Spleen (tissue), 11 donors: ENCODE measurements at regions not wholly inside any gene's neighbourhood (a gene's known extent, or its start where the extent isn't known, plus 50 kb on each side); places are given as distances from the start of the nearest gene placed in this dataset.
A peak's percentile ranks its signal among the peaks of the same experiment; 100 is the strongest.

Experiments
- DNase-seq: peaks from one replicate; pipeline ENCODE4 v3.0.0-alpha.2; 2020
- H3K27ac ChIP-seq, 8 donors: fragments of 200-600 bp; sonication (generic) in 7 of 8; 1 replicate in 4 of 8; 2 replicates in 4 of 8; pipeline versions ENCODE4 v1.5.0 to v1.8.0; 2016 to 2021; ENCODE audit warnings: inconsistent platforms in 4 of 8, mild to moderate bottlenecking in 4 of 8, moderate library complexity in 1 of 8
- H3K27me3 ChIP-seq, 7 donors: fragments of 200-600 bp; sonication (generic) in 6 of 7; replicated peaks in 1 of 7; 1 replicate in 4 of 7; 2 replicates in 3 of 7; pipeline versions ENCODE4 v1.5.0 to v1.8.0; 2016 to 2021; ENCODE audit warnings: inconsistent platforms in 3 of 7, mild to moderate bottlenecking in 1 of 7
- H3K36me3 ChIP-seq, 6 donors: fragments of 200-600 bp; sonication (generic) in 5 of 6; 1 replicate in 4 of 6; 2 replicates in 2 of 6; pipeline versions ENCODE4 v1.5.0 to v1.8.0; 2016 to 2021; ENCODE audit warnings: inconsistent platforms in 2 of 6
- H3K4me1 ChIP-seq, 6 donors: fragments of 200-600 bp; sonication (generic) in 5 of 6; 1 replicate in 3 of 6; 2 replicates in 3 of 6; pipeline versions ENCODE4 v1.5.0 to v1.8.0; 2016 to 2021; ENCODE audit warnings: inconsistent platforms in 3 of 6
- H3K4me3 ChIP-seq, 8 donors: fragments of 200-600 bp; sonication (generic) in 7 of 8; 1 replicate in 4 of 8; 2 replicates in 4 of 8; pipeline versions ENCODE4 v1.5.0 to v1.8.0; 2016 to 2021; ENCODE audit warnings: inconsistent platforms in 4 of 8, mild to moderate bottlenecking in 4 of 8, moderate library complexity in 2 of 8
- H3K9me3 ChIP-seq, 8 donors: fragments of 200-600 bp; sonication (generic) in 7 of 8; 1 replicate in 4 of 8; 2 replicates in 4 of 8; pipeline versions ENCODE4 v1.5.0 to v1.8.0; 2016 to 2021; ENCODE audit warnings: inconsistent platforms in 4 of 8
- CTCF ChIP-seq, 11 experiments: fragments of 200-600 bp in 7 of 11; fragments of 450-650 bp in 4 of 11; sonication (generic) in 4 of 11; IDR thresholded peaks in 8 of 11; conservative IDR thresholded peaks in 3 of 11; 1 replicate in 7 of 11; 2 replicates in 4 of 11; pipeline versions ENCODE4 v1.4.0 to v1.8.0; 2016 to 2021; ENCODE audit warnings: antibody characterized with exemption in 11 of 11, inconsistent platforms in 4 of 11, mild to moderate bottlenecking in 1 of 11
- POLR2A ChIP-seq, 3 donors: fragments of 450-650 bp; IDR thresholded peaks; one replicate each; pipeline ENCODE4 v1.5.1; 2017; ENCODE audit warnings: antibody characterized with exemption in 3 of 3, mild to moderate bottlenecking in 1 of 3
- POLR2AphosphoS5 ChIP-seq, 3 donors: sonication (generic); formaldehyde crosslinking; IDR thresholded peaks; one replicate each; pipeline ENCODE4 v1.5.1; 2017; ENCODE audit warnings: antibody characterized with exemption in 3 of 3
- WGBS, 5 donors: extraction: QIAGEN DNeasy Blood & Tissue Kit in 3 of 5; methylation state at CpG; one replicate each; pipeline versions ENCODE4 v1.1.5 to v1.1.7; 2013 to 2018; 5-methylcytosine and 5-hydroxymethylcytosine counted together
- intact Hi-C: fragments of 100-400 bp; cut with DNase I; formaldehyde crosslinking; loops from one replicate; pipeline ENCODE4 v1.15.0; 2023; ENCODE audit warnings: low total_unique reads
- donor health status: healthy with polysubstance abuse.
- donor health status: DM: no; HTN: no; CAD: no; lungs with moderate emphysema.
- donor health status: DM: no; HTN: no; CAD: no.
- donor health status: Bipolar disorder and iron deficiency.
- donor health status: healthy.
- donor health status: DM: no; HTN: no; CAD: no.
- donor health status: DM: yes; HTN: yes; CAD: no.

GRCh38 chr19:32039440-32039839 is 306.0 kb upstream of the ZNF507 start:
- WGBS, 5 donors, result 81 to 87% (median 82%) methylated on average over 13 of the region's 13 CpGs
- Histone ChIP-seq H3K27me3 (peaks cover 0 to 37% (median 7%) of the 10 kb centered on the region in 7 donors), H3K27ac (no peak overlapping the region), H3K9me3 (no peaks in the 10 kb centered on the region), H3K4me3 (no peak overlapping the region), H3K4me1 (peaks cover 0 to 8% (median 0%) of the 10 kb centered on the region in 6 donors), H3K36me3 (no peaks in the 10 kb centered on the region)
- no peak for TF ChIP-seq POLR2AphosphoS5 (IDR thresholded peaks at IDR 0.05)
- TF ChIP-seq CTCF (IDR thresholded peaks at IDR 0.05 in 8 of 11, conservative IDR thresholded peaks at IDR 0.05 in 3 of 11), result no peak
- no peak for TF ChIP-seq POLR2A (IDR thresholded peaks at IDR 0.05)
- DNase-seq, result no peak
- intact Hi-C loops, result no loop called here

GRCh38 chr19:32040236-32040635 is 305.2 kb upstream of the ZNF507 start:
- no peak for TF ChIP-seq POLR2A (IDR thresholded peaks at IDR 0.05)
- no peak for TF ChIP-seq CTCF (IDR thresholded peaks at IDR 0.05 in 8 of 11, conservative IDR thresholded peaks at IDR 0.05 in 3 of 11)
- no peak for TF ChIP-seq POLR2AphosphoS5 (IDR thresholded peaks at IDR 0.05)
- WGBS, 5 donors, result 81 to 86% (median 82%) methylated on average over 5 of the region's 5 CpGs
- Histone ChIP-seq H3K27ac (no peak overlapping the region), H3K9me3 (no peaks in the 10 kb centered on the region), H3K27me3 (peaks cover 0 to 45% (median 7%) of the 10 kb centered on the region in 7 donors), H3K4me3 (no peak overlapping the region), H3K36me3 (no peaks in the 10 kb centered on the region), H3K4me1 (peaks cover 0 to 8% (median 0%) of the 10 kb centered on the region in 6 donors)
- no peak for DNase-seq
- intact Hi-C loops, result loop anchor here (5.0 kb wide), 1 partner anchor 1358 kb away; no protein-coding TSS in a partner anchor

GRCh38 chr19:32041681-32042292 is 303.6 kb upstream of the ZNF507 start:
- Histone ChIP-seq H3K27me3 (peaks cover 0 to 50% (median 7%) of the 10 kb centered on the region in 7 donors), H3K9me3 (no peaks in the 10 kb centered on the region), H3K4me3 (peak overlapping the region in 5 of 8 donors; percentile 12 to 58 (median 28)), H3K36me3 (no peaks in the 10 kb centered on the region), H3K27ac (no peak overlapping the region), H3K4me1 (peaks cover 0 to 8% (median 0%) of the 10 kb centered on the region in 6 donors)
- WGBS, 5 donors, result 2 to 5% (median 3%) methylated on average over 23 of the region's 23 CpGs
- intact Hi-C loops, result loop anchor here (5.0 kb wide), 1 partner anchor 1359 kb away; no protein-coding TSS in a partner anchor
- TF ChIP-seq POLR2A (IDR thresholded peaks at IDR 0.05), result no peak
- peak in 10 of 11 experiments; percentile 10 to 66 (median 56) for TF ChIP-seq CTCF (IDR thresholded peaks at IDR 0.05 in 8 of 11, conservative IDR thresholded peaks at IDR 0.05 in 3 of 11)
- DNase-seq, result no peak

GRCh38 chr19:32047788-32048187 is 297.6 kb upstream of the ZNF507 start:
- intact Hi-C loops, result no loop called here
- no peak overlapping the region for H3K4me3 ChIP-seq
- H3K4me1 ChIP-seq, result no peaks in the 10 kb centered on the region
- H3K36me3 ChIP-seq, result no peaks in the 10 kb centered on the region
- no peak overlapping the region for H3K27ac ChIP-seq
- no peak for DNase-seq
- 65 to 90% (median 83%) methylated on average over 5 of the region's 5 CpGs for WGBS, 5 donors
- H3K9me3 ChIP-seq, result peaks cover 0 to 1% (median 0%) of the 10 kb centered on the region in 8 donors
- no peak for TF ChIP-seq CTCF (IDR thresholded peaks at IDR 0.05 in 8 of 11, conservative IDR thresholded peaks at IDR 0.05 in 3 of 11)
- no peak for TF ChIP-seq POLR2A (IDR thresholded peaks at IDR 0.05)
- TF ChIP-seq POLR2AphosphoS5 (IDR thresholded peaks at IDR 0.05), result no peak
- peaks cover 0 to 34% (median 7%) of the 10 kb centered on the region in 7 donors for H3K27me3 ChIP-seq
